GM23338 (cell line): ENCODE measurements at regions not wholly inside any gene's neighbourhood (a gene's known extent, or its start where the extent isn't known, plus 50 kb on each side); places are given as distances from the start of the nearest gene placed in this dataset.
A peak's percentile ranks its signal among the peaks of the same experiment; 100 is the strongest.

ENCODE experiments used
- ATAC-seq: fragments of 200-7000 bp; cut with Tn5 transposase; 3 replicates; pipeline ENCODE4 v1.9.1; 2020
- DNase-seq: peaks from one replicate; pipeline ENCODE4 v3.0.0-alpha.2; 2015; ENCODE audit warnings: low spot score
- H2AFZ ChIP-seq: fragments of 200-600 bp; sonication (generic); 2 replicates; pipeline ENCODE4 v1.8.0; 2016; ENCODE audit warnings: antibody characterized with exemption, mild to moderate bottlenecking, moderate library complexity
- H3F3A ChIP-seq: fragments of 200-600 bp; sonication (generic); replicated peaks from 2 replicates; pipeline ENCODE4 v1.8.0; 2017; ENCODE audit warnings: antibody characterized with exemption, mixed run types, low read depth
- H3K27ac ChIP-seq: fragments of 200-600 bp; sonication (generic); 2 replicates; pipeline ENCODE4 v1.6.1; 2016; ENCODE audit warnings: low read depth
- H3K27me3 ChIP-seq: fragments of 200-600 bp; sonication (generic); 2 replicates; pipeline ENCODE4 v1.8.0; 2016; ENCODE audit warnings: mild to moderate bottlenecking, mixed run types, moderate library complexity; ENCODE audit not compliant: insufficient read depth
- H3K36me3 ChIP-seq: fragments of 200-600 bp; sonication (generic); 2 replicates; pipeline ENCODE4 v1.8.0; 2016; ENCODE audit warnings: mild to moderate bottlenecking; ENCODE audit not compliant: insufficient read depth
- H3K4me1 ChIP-seq: fragments of 200-600 bp; sonication (generic); 2 replicates; pipeline ENCODE4 v1.8.0; 2016; ENCODE audit warnings: mild to moderate bottlenecking, moderate library complexity; ENCODE audit not compliant: insufficient read depth
- H3K4me2 ChIP-seq: fragments of 200-600 bp; sonication (generic); 2 replicates; pipeline ENCODE4 v1.7.1; 2017; ENCODE audit warnings: mixed run types
- H3K4me3 ChIP-seq: fragments of 200-600 bp; sonication (generic); 2 replicates; pipeline ENCODE4 v1.6.1; 2016; ENCODE audit warnings: mixed run types
- H3K79me2 ChIP-seq: fragments of 200-600 bp; sonication (generic); replicated peaks from 2 replicates; pipeline ENCODE4 v1.8.0; 2017; ENCODE audit warnings: mild to moderate bottlenecking; ENCODE audit not compliant: insufficient read depth
- H3K9me2 ChIP-seq: fragments of 200-600 bp; sonication (generic); 2 replicates; pipeline ENCODE4 v1.8.0; 2017; ENCODE audit not compliant: insufficient read depth
- H4K20me1 ChIP-seq: fragments of 200-600 bp; sonication (generic); replicated peaks from 2 replicates; pipeline ENCODE4 v1.8.0; 2017; ENCODE audit warnings: mild to moderate bottlenecking; ENCODE audit not compliant: insufficient read depth
- H3K27ac Mint-ChIP-seq: 2 replicates; pipeline ENCODE4 v1.8.0; 2020; ENCODE audit warnings: inconsistent platforms, mild to moderate bottlenecking, moderate library complexity, mixed read lengths
- H3K27me3 Mint-ChIP-seq: 3 replicates; pipeline ENCODE4 v1.8.0; 2022; ENCODE audit warnings: low read depth, mild to moderate bottlenecking, moderate library complexity, mixed read lengths, inconsistent platforms; ENCODE audit not compliant: insufficient read depth, poor library complexity
- H3K36me3 Mint-ChIP-seq: 3 replicates; pipeline ENCODE4 v1.8.0; 2021; ENCODE audit warnings: low read depth, mild to moderate bottlenecking, inconsistent platforms, moderate library complexity, mixed read lengths
- H3K4me1 Mint-ChIP-seq: 3 replicates; pipeline ENCODE4 v1.8.0; 2020; ENCODE audit warnings: mild to moderate bottlenecking, inconsistent platforms, mixed read lengths
- H3K4me3 Mint-ChIP-seq: 3 replicates; pipeline ENCODE4 v1.8.0; 2021; ENCODE audit warnings: moderate library complexity, mild to moderate bottlenecking, inconsistent platforms, mixed read lengths
- H3K9me3 Mint-ChIP-seq: 3 replicates; pipeline ENCODE4 v1.8.0; 2020; ENCODE audit warnings: moderate library complexity, mild to moderate bottlenecking, inconsistent platforms, mixed read lengths
- CTCF ChIP-seq, 2 experiments: fragments of 200-600 bp in 1 of 2; sonication (generic) in 1 of 2; conservative IDR thresholded peaks; 2 replicates each; pipeline versions ENCODE4 v1.5.1 to v1.6.1; 2016 to 2017; ENCODE audit warnings: antibody characterized with exemption in 2 of 2, low read depth in 2 of 2, mild to moderate bottlenecking in 2 of 2, moderate library complexity in 1 of 2
- ETS1 ChIP-seq: IDR thresholded peaks from 2 replicates; pipeline ENCODE4 v1.6.1; 2016; ENCODE audit warnings: antibody characterized with exemption
- EZH2 ChIP-seq: fragments of 200-600 bp; sonication (generic); IDR thresholded peaks from one replicate; pipeline ENCODE4 v1.8.0; 2017; ENCODE audit warnings: antibody characterized with exemption, mild to moderate bottlenecking, low read depth; ENCODE audit not compliant: unreplicated experiment
- EZH2phosphoT487 ChIP-seq: fragments of 200-600 bp; sonication (generic); IDR thresholded peaks from one replicate; pipeline ENCODE4 v1.8.1; 2018; ENCODE audit warnings: antibody characterized with exemption; ENCODE audit not compliant: unreplicated experiment
- JUNB ChIP-seq: IDR thresholded peaks from one replicate; pipeline ENCODE4 v1.6.1; 2016; ENCODE audit warnings: antibody characterized with exemption; ENCODE audit not compliant: unreplicated experiment
- NANOG ChIP-seq: IDR thresholded peaks from 2 replicates; pipeline ENCODE4 v1.6.1; 2016; ENCODE audit warnings: antibody characterized with exemption, borderline replicate concordance
- POLR2AphosphoS5 ChIP-seq: IDR thresholded peaks from 2 replicates; pipeline ENCODE4 v1.6.1; 2016; ENCODE audit warnings: antibody characterized with exemption, low read depth
- REST ChIP-seq: IDR thresholded peaks from one replicate; pipeline ENCODE4 v1.6.1; 2018; ENCODE audit warnings: antibody characterized with exemption; ENCODE audit not compliant: unreplicated experiment
- STAT1 ChIP-seq: IDR thresholded peaks from one replicate; pipeline ENCODE4 v1.6.1; 2016; ENCODE audit warnings: antibody characterized with exemption; ENCODE audit not compliant: unreplicated experiment
- ZNF114 ChIP-seq: fragments of 250-450 bp; sonication (Bioruptor Pico); IDR thresholded peaks from 2 replicates; pipeline ENCODE4 v1.5.0; 2020; ENCODE audit warnings: mild to moderate bottlenecking, moderate library complexity
- ZNF331 ChIP-seq: fragments of 250-450 bp; sonication (Bioruptor Pico); IDR thresholded peaks from 2 replicates; pipeline ENCODE4 v1.5.0; 2020; ENCODE audit warnings: low read depth, mild to moderate bottlenecking, moderate library complexity

GRCh38 chr2:8583400-8584173, 98.3 kb upstream of the ID2 start:
- Mint-ChIP-seq H3K36me3 (no peaks in the 10 kb centered on the region), H3K27ac (no peak overlapping the region), H3K9me3 (no peaks in the 10 kb centered on the region), H3K4me3 (peak overlapping the region; percentile 57), H3K27me3 (peaks cover 14% of the 10 kb centered on the region), H3K4me1 (peaks cover 31% of the 10 kb centered on the region)
- TF ChIP-seq EZH2 (no peak), POLR2AphosphoS5 (peak; percentile 87), CTCF (conservative IDR thresholded peaks at IDR 0.05; ENCODE audit: low read depth in 2 of 2) (no peak), EZH2phosphoT487 (no peak), STAT1 (no peak)
- Histone ChIP-seq H3K27me3 (no peaks in the 10 kb centered on the region), H3K4me1 (peaks cover 13% of the 10 kb centered on the region), H3K4me2 (peak overlapping the region; percentile 77), H3K4me3 (peak overlapping the region; percentile 44), H2AFZ (peak overlapping the region; percentile 89), H3K9me2 (no peaks in the 10 kb centered on the region), H3K36me3 (no peaks in the 10 kb centered on the region), H3K27ac (no peak overlapping the region), H3K79me2 (no peaks in the 10 kb centered on the region), H3F3A (no peaks in the 10 kb centered on the region), H4K20me1 (no peaks in the 10 kb centered on the region)
- peak; percentile 96 for DNase-seq
- ATAC-seq: peak; percentile 90

- DNase-seq: no peak
- no peaks in the 10 kb centered on the region for H3K9me2 ChIP-seq
- peak overlapping the region; percentile 57 for H3K4me3 Mint-ChIP-seq
- peaks cover 14% of the 10 kb centered on the region for H3K27me3 Mint-ChIP-seq
- ATAC-seq: peak; percentile 2
- no peaks in the 10 kb centered on the region for H3K27me3 ChIP-seq
- peaks cover 13% of the 10 kb centered on the region for H3K4me1 ChIP-seq
- peak overlapping the region; percentile 89; the same call in 1 of the 2 replicates for H2AFZ ChIP-seq
- peak overlapping the region; percentile 44 for H3K4me3 ChIP-seq
- H3K27ac ChIP-seq: no peak overlapping the region
- H3K36me3 Mint-ChIP-seq: no peaks in the 10 kb centered on the region
- no peaks in the 10 kb centered on the region for H3K9me3 Mint-ChIP-seq
- peaks cover 31% of the 10 kb centered on the region for H3K4me1 Mint-ChIP-seq
- H3K27ac Mint-ChIP-seq: no peak overlapping the region
- peak overlapping the region; percentile 77 for H3K4me2 ChIP-seq
- TF ChIP-seq ZNF331 (CRISPR knock-in tag): no peak
- no peak for TF ChIP-seq EZH2phosphoT487
- no peak for TF ChIP-seq ZNF114 (CRISPR knock-in tag)
- no peak for TF ChIP-seq REST
- TF ChIP-seq JUNB: no peak
- TF ChIP-seq POLR2AphosphoS5: no peak
- no peak for TF ChIP-seq ETS1
- no peak for TF ChIP-seq CTCF (conservative IDR thresholded peaks at IDR 0.05; ENCODE audit: low read depth in 2 of 2)
- TF ChIP-seq EZH2: no peak
- TF ChIP-seq NANOG: no peak
- no peaks in the 10 kb centered on the region for H3K79me2 ChIP-seq
- H3K36me3 ChIP-seq: no peaks in the 10 kb centered on the region
- no peaks in the 10 kb centered on the region for H4K20me1 ChIP-seq
- no peaks in the 10 kb centered on the region for H3F3A ChIP-seq
Measured at GRCh38 chr2:8584174-8585066, 97.4 kb upstream of the ID2 start.
